NCI-H774 (cell line): ENCODE measurements at regions not wholly inside any gene's neighbourhood (a gene's known extent, or its start where the extent isn't known, plus 50 kb on each side); places are given as distances from the start of the nearest gene placed in this dataset.

Source experiments
- DNase-seq: peaks from one replicate; lab custom pipeline; 2025; lab: John Stamatoyannopoulos, UW

- no peak for DNase-seq
These were observed 52.1 kb downstream of the MPP7 start for GRCh38 chr10:28250782-28251181.

- no peak for DNase-seq
These were observed 52.5 kb downstream of the MPP7 start for GRCh38 chr10:28250358-28250757.

- no peak for DNase-seq
These were observed 53.4 kb downstream of the MPP7 start for GRCh38 chr10:28249512-28249911.

GRCh38 chr10:28248092-28248491 is 54.8 kb downstream of the MPP7 start:
- no peak for DNase-seq

- no peak for DNase-seq
These were observed 56.8 kb downstream of the MPP7 start for GRCh38 chr10:28246023-28246422.

GRCh38 chr10:28243923-28244322 is 58.9 kb downstream of the MPP7 start:
- DNase-seq, result no peak

GRCh38 chr10:28242555-28243204 is 60.2 kb downstream of the MPP7 start:
- DNase-seq, result no peak

- peak; percentile 19 for DNase-seq
These were observed 61.0 kb downstream of the MPP7 start for GRCh38 chr10:28241741-28242399.

GRCh38 chr10:28240400-28240799 is 62.5 kb downstream of the MPP7 start:
- no peak for DNase-seq

- no peak for DNase-seq
These were observed 66.3 kb downstream of the MPP7 start for GRCh38 chr10:28236591-28236990.

GRCh38 chr10:28220811-28221210 is 82.1 kb downstream of the MPP7 start:
- DNase-seq, result no peak

GRCh38 chr10:28219251-28219650 is 83.6 kb downstream of the MPP7 start:
- no peak for DNase-seq

- DNase-seq, result no peak
These were observed 85.0 kb downstream of the MPP7 start for GRCh38 chr10:28217848-28218247.

GRCh38 chr10:28215930-28216329 is 86.9 kb downstream of the MPP7 start:
- DNase-seq, result no peak

- no peak for DNase-seq
These were observed 88.6 kb downstream of the MPP7 start for GRCh38 chr10:28214219-28214618.

GRCh38 chr10:28211759-28212158 is 91.1 kb downstream of the MPP7 start:
- DNase-seq, result no peak

GRCh38 chr10:28207799-28208198 is 95.1 kb downstream of the MPP7 start:
- no peak for DNase-seq

- DNase-seq, result no peak
These were observed 99.9 kb downstream of the MPP7 start for GRCh38 chr10:28202941-28203352.

- DNase-seq, result no peak
These were observed 101.2 kb downstream of the MPP7 start for GRCh38 chr10:28201410-28202400.

- no peak for DNase-seq
These were observed 102.1 kb downstream of the MPP7 start for GRCh38 chr10:28200775-28201174.

- no peak for DNase-seq
These were observed 102.9 kb downstream of the MPP7 start for GRCh38 chr10:28199941-28200340.

- DNase-seq, result no peak
These were observed 112.7 kb downstream of the MPP7 start for GRCh38 chr10:28190196-28190595.

GRCh38 chr10:28188526-28188925 is 114.3 kb downstream of the MPP7 start:
- DNase-seq, result no peak
